ENCODE measurements at regions not wholly inside any gene's neighbourhood (a gene's known extent, or its start where the extent isn't known, plus 50 kb on each side); places are given as distances from the start of the nearest gene placed in this dataset.

DNA sequence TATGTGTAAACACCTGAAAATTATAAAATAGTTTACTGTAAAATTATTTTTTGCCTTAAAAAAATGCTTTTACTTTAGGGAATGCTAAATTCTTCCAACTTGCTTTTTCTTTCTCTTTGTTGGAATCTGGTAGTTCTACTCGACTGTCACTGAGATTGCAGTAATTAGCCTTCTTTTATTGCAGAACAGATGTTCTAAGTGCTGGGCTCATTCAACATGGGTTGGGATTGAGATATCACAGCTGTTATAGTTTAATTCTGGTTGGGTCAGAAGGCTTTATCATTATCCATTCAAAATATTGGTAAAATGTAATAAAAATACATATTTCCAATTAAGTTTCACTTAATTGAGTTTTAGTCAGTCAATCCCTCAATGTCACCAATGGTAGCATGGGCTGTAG, 686.7 kb downstream of the CDH18 start:
- Mint-ChIP-seq H3K4me3 (no peak overlapping the region), H3K9me3 (peaks cover 10% of the 10 kb centered on the region), H3K27me3 (no peaks in the 10 kb centered on the region), H3K4me1 (no peaks in the 10 kb centered on the region), H3K27ac (no peak overlapping the region), H3K36me3 (ENCODE audit: low read depth) (no peaks in the 10 kb centered on the region)
- ATAC-seq (replicated peaks), result no peak

DNA sequence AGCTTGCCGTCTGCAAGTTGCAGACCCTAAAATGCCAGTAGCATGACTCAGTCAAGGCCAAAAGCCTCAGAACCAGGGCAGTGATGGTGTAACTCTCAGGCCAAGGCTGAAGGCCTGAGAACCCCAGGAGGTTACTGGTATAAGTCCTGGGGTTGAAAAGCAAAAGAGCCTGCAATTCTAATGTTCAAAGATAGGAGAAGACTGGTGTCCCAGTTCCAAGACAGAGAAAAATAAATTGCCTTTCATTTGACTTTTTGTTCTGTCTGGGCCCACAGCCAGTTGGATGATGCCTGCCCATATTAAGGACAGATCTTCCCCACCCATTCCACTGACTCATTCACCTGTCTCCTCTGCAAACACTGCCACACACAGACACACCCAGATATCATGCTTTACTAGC, 673.2 kb downstream of the CDH18 start:
- Mint-ChIP-seq H3K36me3 (ENCODE audit: low read depth) (no peaks in the 10 kb centered on the region), H3K4me1 (no peaks in the 10 kb centered on the region), H3K9me3 (peaks cover 23% of the 10 kb centered on the region), H3K27me3 (no peaks in the 10 kb centered on the region), H3K27ac (no peak overlapping the region), H3K4me3 (no peak overlapping the region)
- no peak for ATAC-seq (replicated peaks)

DNA sequence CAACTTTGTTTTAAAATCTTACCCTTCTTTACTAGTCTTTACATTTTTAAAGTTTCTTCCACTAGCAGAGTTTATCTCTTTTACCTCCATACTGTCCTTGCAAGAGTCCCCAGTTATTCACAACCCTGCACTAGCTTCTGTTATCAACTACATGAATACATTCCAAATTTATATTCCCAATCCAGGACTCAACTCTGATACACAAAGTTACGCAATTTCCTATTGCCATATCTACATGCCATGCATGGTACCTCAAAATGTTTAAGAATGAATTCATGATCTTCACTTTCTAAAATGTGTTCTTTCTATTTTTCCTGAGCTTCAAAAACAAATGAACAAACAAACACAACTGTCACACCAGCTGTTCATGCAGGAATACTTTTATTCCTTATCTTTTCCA, 668.7 kb downstream of the CDH18 start:
- ATAC-seq (replicated peaks), result no peak
- no peaks in the 10 kb centered on the region for H3K4me1 Mint-ChIP-seq
- no peak overlapping the region for H3K4me3 Mint-ChIP-seq
- no peaks in the 10 kb centered on the region for H3K27me3 Mint-ChIP-seq
- no peaks in the 10 kb centered on the region for H3K36me3 Mint-ChIP-seq (ENCODE audit: low read depth)
- H3K27ac Mint-ChIP-seq, result no peak overlapping the region
- H3K9me3 Mint-ChIP-seq, result peaks cover 19% of the 10 kb centered on the region

DNA sequence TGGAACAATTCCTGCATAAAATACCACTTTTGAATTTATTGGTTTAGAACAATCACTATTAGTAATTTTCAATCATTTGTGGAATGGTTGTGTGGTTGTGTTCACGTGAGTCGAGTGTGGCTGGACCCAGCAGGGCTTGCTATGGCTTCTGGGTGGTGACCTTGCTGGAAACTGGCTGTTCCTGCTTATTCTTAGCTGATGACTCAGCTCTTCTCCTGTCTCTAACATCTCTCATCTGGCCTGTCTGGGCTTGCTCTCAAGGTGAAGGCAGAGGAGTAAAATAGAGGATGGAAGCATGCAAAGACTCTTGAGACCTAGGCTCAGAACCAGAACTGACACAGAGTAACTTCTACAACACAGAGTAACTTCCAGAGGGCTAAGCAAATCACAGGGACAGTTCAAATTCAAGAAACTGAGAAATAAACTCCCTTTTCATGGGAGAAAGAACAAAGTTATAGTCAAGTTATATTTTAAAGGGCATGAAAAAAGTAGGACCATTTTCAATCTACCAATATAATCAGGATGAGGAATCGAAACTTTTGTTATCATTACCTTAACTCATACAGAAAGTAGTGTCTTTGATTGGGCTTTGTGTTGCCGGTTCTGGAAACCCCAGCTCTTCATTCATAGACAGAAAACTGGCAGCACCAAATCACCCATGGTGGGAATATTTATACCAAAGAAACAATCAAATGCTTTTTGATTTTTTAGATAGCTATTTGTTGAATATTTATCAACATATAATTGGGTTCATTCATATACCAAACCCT, 665.1 kb downstream of the CDH18 start:
- H3K36me3 Mint-ChIP-seq (ENCODE audit: low read depth), result no peaks in the 10 kb centered on the region

DNA sequence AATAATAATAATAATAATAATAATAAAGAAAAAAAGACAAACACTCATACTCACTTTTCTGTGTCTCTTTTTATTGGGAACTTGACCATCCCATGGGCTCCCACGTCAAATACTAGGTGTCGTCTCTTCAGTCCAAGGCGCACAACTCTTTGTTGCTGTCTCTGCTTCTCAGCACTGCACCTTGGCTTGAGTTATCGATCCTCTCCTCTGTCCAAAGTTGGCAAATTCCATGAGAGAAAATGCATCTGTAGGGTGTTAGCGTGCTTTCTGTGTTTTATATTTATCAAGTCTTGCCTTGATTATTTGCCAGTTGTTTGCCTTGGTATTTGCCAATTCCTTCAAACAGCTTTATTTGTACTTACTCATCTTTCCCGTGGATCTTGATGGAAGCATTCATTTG, 653.7 kb downstream of the CDH18 start:
- Mint-ChIP-seq H3K27me3 (no peaks in the 10 kb centered on the region), H3K36me3 (ENCODE audit: low read depth) (no peaks in the 10 kb centered on the region), H3K9me3 (peaks cover 15% of the 10 kb centered on the region), H3K4me1 (no peaks in the 10 kb centered on the region), H3K27ac (no peak overlapping the region), H3K4me3 (no peak overlapping the region)
- ATAC-seq (replicated peaks), result no peak

More for the DNA sequence above, 665.1 kb downstream of the CDH18 start:
- Mint-ChIP-seq H3K4me1 (no peaks in the 10 kb centered on the region), H3K27ac (no peak overlapping the region), H3K9me3 (peaks cover 16% of the 10 kb centered on the region), H3K4me3 (no peak overlapping the region), H3K27me3 (no peaks in the 10 kb centered on the region)
- no peak for ATAC-seq (replicated peaks)

DNA sequence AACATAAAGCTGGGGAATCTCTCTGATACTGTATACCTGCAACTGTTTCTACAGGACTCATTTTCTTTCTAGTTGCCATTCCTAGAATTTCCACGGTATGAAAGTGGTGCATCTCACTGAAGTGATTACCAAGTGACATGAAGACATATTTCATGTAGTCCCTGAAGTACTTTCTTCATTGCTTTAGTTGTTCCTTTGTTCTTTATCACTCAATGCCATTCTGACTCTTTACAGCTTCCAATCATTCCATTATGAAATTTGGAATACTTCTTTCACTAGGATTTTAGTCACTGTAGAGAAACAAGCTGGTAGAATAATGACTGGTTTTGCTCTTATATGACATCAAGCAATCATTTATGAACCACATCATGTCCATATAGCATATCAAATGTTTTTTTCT, 645.1 kb downstream of the CDH18 start:
- Mint-ChIP-seq H3K4me3 (no peak overlapping the region), H3K36me3 (ENCODE audit: low read depth) (no peaks in the 10 kb centered on the region), H3K4me1 (no peaks in the 10 kb centered on the region), H3K9me3 (peaks cover 8% of the 10 kb centered on the region), H3K27ac (no peak overlapping the region), H3K27me3 (no peaks in the 10 kb centered on the region)
- ATAC-seq (replicated peaks), result no peak

DNA sequence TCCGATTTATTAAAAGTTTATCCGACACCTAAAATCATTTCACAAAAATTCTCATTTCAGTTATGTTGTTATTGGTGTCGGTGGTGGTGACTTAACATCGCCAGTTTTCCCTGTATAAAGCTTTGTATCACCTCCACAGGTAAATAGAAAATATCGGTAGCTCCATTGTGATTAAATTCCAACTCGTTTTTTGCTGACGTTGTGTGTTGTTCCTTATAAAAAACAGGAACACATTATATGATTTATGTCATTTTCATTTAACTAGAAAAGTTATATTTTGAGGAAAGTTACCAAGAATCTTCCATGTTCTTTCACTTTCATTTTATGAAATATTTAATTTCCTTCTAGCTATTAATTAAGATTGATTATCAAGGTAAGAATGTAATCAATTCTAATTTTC, 635.9 kb downstream of the CDH18 start:
- Mint-ChIP-seq H3K9me3 (no peaks in the 10 kb centered on the region), H3K4me1 (no peaks in the 10 kb centered on the region), H3K36me3 (ENCODE audit: low read depth) (no peaks in the 10 kb centered on the region), H3K27ac (no peak overlapping the region), H3K27me3 (no peaks in the 10 kb centered on the region), H3K4me3 (no peak overlapping the region)
- no peak for ATAC-seq (replicated peaks)

DNA sequence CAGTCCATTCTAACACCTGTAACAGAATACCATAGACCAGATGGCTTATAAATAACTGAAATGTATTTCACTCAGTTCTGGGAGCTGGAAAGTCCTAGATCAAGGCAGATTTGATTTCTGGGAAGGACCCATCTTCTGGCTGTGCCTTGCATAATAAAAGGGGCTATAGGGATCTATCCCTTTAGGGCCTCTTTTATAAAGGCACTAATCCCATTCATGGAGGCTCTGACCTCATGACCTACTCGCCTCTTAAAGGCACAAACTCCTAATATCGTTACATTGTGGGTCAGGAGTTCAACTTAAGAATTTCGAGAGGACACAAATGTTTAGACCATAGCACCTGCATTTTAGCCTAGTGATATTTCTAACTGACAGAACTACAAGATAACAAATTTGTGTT, 619.0 kb downstream of the CDH18 start:
- no peaks in the 10 kb centered on the region for H3K4me1 Mint-ChIP-seq

DNA sequence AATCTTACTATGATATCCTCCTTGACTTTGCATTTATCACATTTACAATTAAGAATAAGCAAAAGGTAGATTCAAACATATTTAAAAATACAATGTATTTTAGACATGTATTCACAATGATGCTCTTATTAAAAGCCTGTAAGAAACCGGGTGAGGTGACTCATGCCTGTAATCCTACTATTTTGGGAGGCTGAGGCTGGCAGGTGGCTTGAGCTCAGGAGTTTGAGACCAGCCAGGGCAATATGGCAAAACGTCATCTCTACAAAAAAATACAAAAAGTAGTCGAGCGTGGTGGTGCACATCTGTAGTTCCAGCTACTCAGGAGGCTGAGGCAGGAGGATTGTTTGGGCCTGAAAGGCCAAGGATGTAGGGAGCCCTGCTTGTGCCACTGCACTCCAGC, 618.4 kb downstream of the CDH18 start:
- no peak for ATAC-seq (replicated peaks)
- Mint-ChIP-seq H3K27ac (no peak overlapping the region), H3K27me3 (no peaks in the 10 kb centered on the region), H3K36me3 (ENCODE audit: low read depth) (no peaks in the 10 kb centered on the region), H3K9me3 (no peaks in the 10 kb centered on the region), H3K4me1 (no peaks in the 10 kb centered on the region), H3K4me3 (no peak overlapping the region)

More for the DNA sequence above, 619.0 kb downstream of the CDH18 start:
- H3K9me3 Mint-ChIP-seq, result no peaks in the 10 kb centered on the region
- no peak overlapping the region for H3K4me3 Mint-ChIP-seq
- no peaks in the 10 kb centered on the region for H3K36me3 Mint-ChIP-seq (ENCODE audit: low read depth)
- no peaks in the 10 kb centered on the region for H3K27me3 Mint-ChIP-seq
- H3K27ac Mint-ChIP-seq, result no peak overlapping the region
- ATAC-seq (replicated peaks), result no peak

DNA sequence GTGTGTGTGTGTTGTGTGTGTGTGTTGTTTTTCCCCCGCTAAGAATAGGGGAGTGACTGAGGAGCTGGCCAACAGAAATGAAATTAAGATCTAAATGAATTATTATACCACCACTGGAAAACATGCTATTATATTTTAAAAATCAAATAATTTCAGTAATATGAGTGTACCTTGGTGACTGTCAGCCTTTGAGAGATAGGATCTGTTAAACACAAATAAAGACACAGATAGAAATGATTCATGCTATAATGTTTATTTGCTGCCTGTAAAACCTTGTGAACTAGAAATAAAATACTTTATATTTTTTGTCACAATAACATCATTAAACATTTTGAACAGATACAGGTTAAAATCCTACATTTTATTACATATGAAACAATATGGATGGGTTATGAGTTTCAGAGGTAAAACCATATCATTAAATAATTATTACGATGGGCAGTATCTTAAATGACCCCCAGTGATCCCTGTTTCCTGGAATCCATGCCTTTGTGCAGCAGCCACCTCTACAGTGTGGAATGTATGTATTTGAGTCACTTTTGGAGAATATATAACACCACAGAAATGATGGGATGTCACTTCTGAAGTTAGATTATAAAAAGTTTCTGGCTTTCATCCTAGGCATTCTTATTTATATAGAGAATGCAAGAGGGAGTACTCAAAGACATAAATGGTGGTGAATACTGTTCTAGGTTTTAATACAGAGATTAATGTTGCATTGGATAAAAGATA, 617.2 kb downstream of the CDH18 start:
- H3K27ac Mint-ChIP-seq, result no peak overlapping the region
- no peaks in the 10 kb centered on the region for H3K4me1 Mint-ChIP-seq
- no peak for ATAC-seq (replicated peaks)
- no peak overlapping the region for H3K4me3 Mint-ChIP-seq
- no peaks in the 10 kb centered on the region for H3K9me3 Mint-ChIP-seq
- H3K27me3 Mint-ChIP-seq, result no peaks in the 10 kb centered on the region
- H3K36me3 Mint-ChIP-seq (ENCODE audit: low read depth), result no peaks in the 10 kb centered on the region

DNA sequence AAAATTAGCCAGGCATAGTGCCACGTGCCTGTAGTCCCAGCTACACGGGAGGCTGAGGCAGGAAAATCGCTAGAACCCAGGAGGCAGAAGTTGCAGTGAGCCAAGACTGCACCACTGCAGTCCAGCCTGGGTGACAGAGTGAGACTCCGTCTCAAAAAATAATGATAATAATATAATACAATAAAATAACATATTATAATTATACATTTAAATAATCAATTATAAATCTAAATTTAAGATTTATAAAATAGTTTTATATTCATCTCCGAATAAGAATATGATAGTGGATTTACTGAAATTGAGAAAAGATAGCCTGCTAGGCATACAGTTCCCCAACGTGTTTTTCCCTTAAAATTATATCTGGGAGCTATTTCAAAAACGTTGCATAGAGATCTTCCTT, 599.6 kb downstream of the CDH18 start:
- Mint-ChIP-seq H3K27me3 (no peaks in the 10 kb centered on the region), H3K9me3 (peaks cover 22% of the 10 kb centered on the region), H3K4me1 (no peaks in the 10 kb centered on the region), H3K27ac (no peak overlapping the region), H3K36me3 (ENCODE audit: low read depth) (no peaks in the 10 kb centered on the region), H3K4me3 (no peak overlapping the region)
- no peak for ATAC-seq (replicated peaks)

DNA sequence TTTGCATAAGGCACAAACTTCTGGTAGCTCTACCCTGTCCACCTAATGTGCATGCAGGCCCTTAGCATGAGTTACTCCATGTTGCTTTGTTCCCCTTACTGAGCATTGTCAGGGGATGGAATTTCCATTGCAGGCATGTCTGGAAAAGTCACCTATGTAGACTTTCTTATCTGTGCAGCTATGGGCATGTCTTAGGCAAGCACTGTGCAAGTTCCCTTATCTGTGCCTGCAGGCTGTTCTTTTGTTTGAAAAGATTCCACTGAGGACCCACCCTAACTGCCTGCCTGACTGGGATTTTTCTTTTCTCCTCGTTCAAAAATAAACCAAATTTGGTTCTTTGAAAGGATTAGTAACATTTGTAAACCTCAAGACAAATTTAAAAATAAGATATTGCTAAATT, 587.0 kb downstream of the CDH18 start:
- Mint-ChIP-seq H3K4me3 (no peak overlapping the region), H3K4me1 (no peaks in the 10 kb centered on the region), H3K9me3 (no peaks in the 10 kb centered on the region), H3K27ac (no peak overlapping the region), H3K36me3 (ENCODE audit: low read depth) (no peaks in the 10 kb centered on the region), H3K27me3 (no peaks in the 10 kb centered on the region)
- no peak for ATAC-seq (replicated peaks)

DNA sequence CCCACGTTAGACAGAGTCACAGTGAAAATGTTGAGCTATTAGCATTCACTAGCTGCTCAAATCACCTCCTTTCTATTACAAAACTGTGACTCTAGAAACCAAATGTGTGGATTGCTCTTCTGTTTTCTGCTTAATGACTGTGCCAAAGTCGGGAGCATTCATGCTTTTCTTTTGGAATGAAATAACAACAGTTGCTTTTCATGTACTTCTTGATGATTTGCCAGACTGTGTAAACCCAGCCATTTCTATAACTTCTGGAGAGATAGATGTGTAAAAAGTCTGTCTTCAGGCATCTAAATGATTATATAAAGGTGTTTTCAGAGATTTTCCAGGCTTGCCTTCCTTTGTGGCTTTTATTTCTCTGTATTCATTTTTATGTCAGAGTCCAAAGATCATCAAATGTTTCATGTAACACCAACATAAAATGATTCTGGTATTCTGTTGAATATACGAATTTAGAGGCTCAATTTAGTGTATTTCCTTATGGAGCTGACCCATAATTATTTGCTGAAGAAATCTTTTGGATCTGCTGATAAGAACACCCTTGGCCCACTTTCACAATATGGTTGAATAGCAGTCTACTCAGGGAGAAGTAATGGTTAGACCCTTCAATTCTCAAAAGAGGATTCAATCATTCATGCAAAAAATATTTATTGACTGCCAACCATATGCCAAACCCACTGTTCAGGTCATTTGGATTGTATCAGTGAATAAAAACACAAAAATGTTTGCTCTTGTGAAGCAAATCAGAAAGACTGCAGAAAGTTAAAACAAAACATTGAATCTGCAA, 581.2 kb downstream of the CDH18 start:
- no peak overlapping the region for H3K27ac Mint-ChIP-seq
- H3K9me3 Mint-ChIP-seq, result no peaks in the 10 kb centered on the region
- H3K4me3 Mint-ChIP-seq, result no peak overlapping the region
- H3K27me3 Mint-ChIP-seq, result no peaks in the 10 kb centered on the region
- H3K36me3 Mint-ChIP-seq (ENCODE audit: low read depth), result no peaks in the 10 kb centered on the region
- ATAC-seq (replicated peaks), result no peak
- H3K4me1 Mint-ChIP-seq, result no peaks in the 10 kb centered on the region

DNA sequence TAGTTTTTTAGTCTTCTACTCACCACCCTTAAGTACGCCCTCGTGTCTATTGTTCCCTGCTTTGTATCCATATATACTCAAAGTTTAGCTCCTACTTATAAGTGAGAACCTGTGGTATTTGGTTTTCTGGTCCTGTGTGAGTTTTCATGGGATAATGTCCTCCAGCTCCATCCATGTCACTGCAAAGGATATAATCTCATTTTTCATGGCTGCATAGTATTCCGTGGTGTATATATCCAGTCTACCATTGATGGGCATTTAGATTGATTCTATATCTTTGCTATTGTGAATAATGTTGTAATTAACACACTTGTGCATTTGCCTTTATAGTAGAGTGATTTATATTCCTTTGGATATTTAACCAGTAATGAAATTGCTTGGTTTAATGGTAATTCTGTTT, 579.9 kb downstream of the CDH18 start:
- no peak overlapping the region for H3K27ac Mint-ChIP-seq
- H3K4me1 Mint-ChIP-seq, result no peaks in the 10 kb centered on the region
- H3K27me3 Mint-ChIP-seq, result no peaks in the 10 kb centered on the region
- H3K9me3 Mint-ChIP-seq, result peaks cover 6% of the 10 kb centered on the region
- no peak for ATAC-seq (replicated peaks)
- H3K4me3 Mint-ChIP-seq, result no peak overlapping the region
- H3K36me3 Mint-ChIP-seq (ENCODE audit: low read depth), result no peaks in the 10 kb centered on the region

DNA sequence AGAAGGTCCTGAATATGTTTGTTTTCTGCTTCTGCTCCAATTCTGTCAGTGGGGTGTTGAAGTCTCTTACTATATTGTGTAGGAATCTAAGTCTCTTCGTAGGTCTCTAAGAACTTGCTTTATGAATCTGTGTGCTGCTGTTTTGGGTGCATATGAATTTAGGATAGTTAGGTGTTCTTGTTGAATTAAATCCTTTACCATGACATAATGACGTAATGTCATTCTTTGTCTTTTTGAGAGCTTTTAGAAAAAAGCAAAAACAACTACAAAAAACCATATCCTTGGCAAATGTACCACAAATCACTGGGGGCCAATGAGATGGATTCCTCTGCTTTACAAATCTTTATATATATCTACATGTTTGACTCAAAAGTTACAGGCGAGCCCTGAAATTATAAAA, 576.1 kb downstream of the CDH18 start:
- no peak overlapping the region for H3K27ac Mint-ChIP-seq
- no peaks in the 10 kb centered on the region for H3K4me1 Mint-ChIP-seq
- ATAC-seq (replicated peaks), result no peak
- H3K36me3 Mint-ChIP-seq (ENCODE audit: low read depth), result no peaks in the 10 kb centered on the region
- H3K9me3 Mint-ChIP-seq, result peaks cover 15% of the 10 kb centered on the region
- H3K4me3 Mint-ChIP-seq, result no peak overlapping the region
- no peaks in the 10 kb centered on the region for H3K27me3 Mint-ChIP-seq

Measured in activated T-helper 17 cell treated with anti-CD3 and anti-CD28 coated beads, Interleukin-2, amount 50 U/mL, for 72 hours (primary cell).